Ishikawa (cell line): ENCODE measurements at regions not wholly inside any gene's neighbourhood (a gene's known extent, or its start where the extent isn't known, plus 50 kb on each side); places are given as distances from the start of the nearest gene placed in this dataset.

Source experiments
- CEBPB ChIP-seq: IDR thresholded peaks from 2 replicates; pipeline ENCODE4 v1.6.1; 2012
- CREB1 ChIP-seq: IDR thresholded peaks from 2 replicates; pipeline ENCODE4 v1.6.1; 2012; ENCODE audit warnings: low read depth
- EGR1 ChIP-seq: IDR thresholded peaks from 2 replicates; pipeline ENCODE4 v1.6.1; 2012
- EP300 ChIP-seq: IDR thresholded peaks from 2 replicates; pipeline ENCODE4 v1.6.1; 2012; ENCODE audit warnings: borderline replicate concordance
- FOXM1 ChIP-seq: IDR thresholded peaks from 2 replicates; pipeline ENCODE4 v1.6.1; 2012; ENCODE audit warnings: low read depth, borderline replicate concordance
- MAX ChIP-seq: IDR thresholded peaks from 2 replicates; pipeline ENCODE4 v1.6.1; 2012
- NFIC ChIP-seq: IDR thresholded peaks from 2 replicates; pipeline ENCODE4 v1.6.1; 2012
- RAD21 ChIP-seq: IDR thresholded peaks from 2 replicates; pipeline ENCODE4 v1.6.1; 2012; ENCODE audit warnings: low read depth
- TAF1 ChIP-seq: IDR thresholded peaks from 2 replicates; pipeline ENCODE4 v1.6.1; 2012; ENCODE audit warnings: low read depth, mild to moderate bottlenecking
- TCF12 ChIP-seq: IDR thresholded peaks from 2 replicates; pipeline ENCODE4 v1.6.1; 2012; ENCODE audit warnings: low read depth
- TEAD4 ChIP-seq: IDR thresholded peaks from 2 replicates; pipeline ENCODE4 v1.6.1; 2012
- YY1 ChIP-seq: IDR thresholded peaks from 2 replicates; pipeline ENCODE4 v1.6.1; 2012; ENCODE audit warnings: low read depth
- ZBTB7A ChIP-seq: IDR thresholded peaks from 2 replicates; pipeline ENCODE4 v1.6.1; 2012; ENCODE audit warnings: low read depth
- TF ChIP-seq, protein P1 (sequence below): IDR thresholded peaks from 2 replicates; pipeline ENCODE4 v1.6.1; 2012
- TF ChIP-seq, protein P2 (sequence below): IDR thresholded peaks from 2 replicates; pipeline ENCODE4 v1.6.1; 2012; ENCODE audit warnings: low read depth, mild to moderate bottlenecking

GRCh38 chr9:108336575-108336974 is 519.2 kb downstream of the ACTL7B start:
- TF ChIP-seq EP300 (no peak), TEAD4 (no peak), ZBTB7A (no peak), CREB1 (no peak), RAD21 (no peak), MAX (no peak), CEBPB (no peak), EGR1 (no peak), YY1 (no peak), NFIC (no peak), TAF1 (no peak)
- TF ChIP-seq, protein P1, sequence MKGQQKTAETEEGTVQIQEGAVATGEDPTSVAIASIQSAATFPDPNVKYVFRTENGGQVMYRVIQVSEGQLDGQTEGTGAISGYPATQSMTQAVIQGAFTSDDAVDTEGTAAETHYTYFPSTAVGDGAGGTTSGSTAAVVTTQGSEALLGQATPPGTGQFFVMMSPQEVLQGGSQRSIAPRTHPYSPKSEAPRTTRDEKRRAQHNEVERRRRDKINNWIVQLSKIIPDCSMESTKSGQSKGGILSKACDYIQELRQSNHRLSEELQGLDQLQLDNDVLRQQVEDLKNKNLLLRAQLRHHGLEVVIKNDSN = no peak
- TF ChIP-seq, protein P2, sequence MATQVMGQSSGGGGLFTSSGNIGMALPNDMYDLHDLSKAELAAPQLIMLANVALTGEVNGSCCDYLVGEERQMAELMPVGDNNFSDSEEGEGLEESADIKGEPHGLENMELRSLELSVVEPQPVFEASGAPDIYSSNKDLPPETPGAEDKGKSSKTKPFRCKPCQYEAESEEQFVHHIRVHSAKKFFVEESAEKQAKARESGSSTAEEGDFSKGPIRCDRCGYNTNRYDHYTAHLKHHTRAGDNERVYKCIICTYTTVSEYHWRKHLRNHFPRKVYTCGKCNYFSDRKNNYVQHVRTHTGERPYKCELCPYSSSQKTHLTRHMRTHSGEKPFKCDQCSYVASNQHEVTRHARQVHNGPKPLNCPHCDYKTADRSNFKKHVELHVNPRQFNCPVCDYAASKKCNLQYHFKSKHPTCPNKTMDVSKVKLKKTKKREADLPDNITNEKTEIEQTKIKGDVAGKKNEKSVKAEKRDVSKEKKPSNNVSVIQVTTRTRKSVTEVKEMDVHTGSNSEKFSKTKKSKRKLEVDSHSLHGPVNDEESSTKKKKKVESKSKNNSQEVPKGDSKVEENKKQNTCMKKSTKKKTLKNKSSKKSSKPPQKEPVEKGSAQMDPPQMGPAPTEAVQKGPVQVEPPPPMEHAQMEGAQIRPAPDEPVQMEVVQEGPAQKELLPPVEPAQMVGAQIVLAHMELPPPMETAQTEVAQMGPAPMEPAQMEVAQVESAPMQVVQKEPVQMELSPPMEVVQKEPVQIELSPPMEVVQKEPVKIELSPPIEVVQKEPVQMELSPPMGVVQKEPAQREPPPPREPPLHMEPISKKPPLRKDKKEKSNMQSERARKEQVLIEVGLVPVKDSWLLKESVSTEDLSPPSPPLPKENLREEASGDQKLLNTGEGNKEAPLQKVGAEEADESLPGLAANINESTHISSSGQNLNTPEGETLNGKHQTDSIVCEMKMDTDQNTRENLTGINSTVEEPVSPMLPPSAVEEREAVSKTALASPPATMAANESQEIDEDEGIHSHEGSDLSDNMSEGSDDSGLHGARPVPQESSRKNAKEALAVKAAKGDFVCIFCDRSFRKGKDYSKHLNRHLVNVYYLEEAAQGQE = no peak

GRCh38 chr9:108333530-108333983 is 522.2 kb downstream of the ACTL7B start:
- no peak for TF ChIP-seq NFIC
- TF ChIP-seq CEBPB = no peak
- no peak for TF ChIP-seq TCF12
- TF ChIP-seq, protein P2 = no peak
- TF ChIP-seq, protein P1 = no peak
- no peak for TF ChIP-seq RAD21
- no peak for TF ChIP-seq EP300
- no peak for TF ChIP-seq MAX
- TF ChIP-seq EGR1 = no peak
- no peak for TF ChIP-seq TEAD4
- TF ChIP-seq CREB1 = no peak
- no peak for TF ChIP-seq FOXM1
- no peak for TF ChIP-seq TAF1
- no peak for TF ChIP-seq ZBTB7A
- no peak for TF ChIP-seq YY1

GRCh38 chr9:108331596-108331995 is 524.2 kb downstream of the ACTL7B start:
- no peak for TF ChIP-seq TEAD4
- TF ChIP-seq, protein P2 = no peak
- no peak for TF ChIP-seq FOXM1

DNA sequence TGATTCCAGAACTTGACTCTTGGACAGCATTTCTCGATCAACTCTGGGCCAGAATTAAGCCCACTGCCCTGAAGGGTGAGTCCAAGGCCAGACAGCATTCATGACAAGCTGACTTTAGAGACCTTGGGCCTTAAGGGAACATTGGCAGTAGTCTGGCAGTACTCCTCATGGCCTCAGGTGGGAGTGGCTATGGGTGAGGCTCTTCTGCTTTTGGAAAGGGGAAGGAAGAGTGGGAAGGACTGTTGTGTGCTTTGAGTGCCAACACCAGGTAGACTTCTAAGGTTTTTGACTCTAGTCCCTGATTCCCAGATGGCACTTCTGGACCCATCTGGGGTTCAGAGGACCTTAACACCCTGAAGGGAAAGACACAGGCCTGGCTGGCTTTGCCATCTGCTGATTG is 530.4 kb downstream of the ACTL7B start:
- no peak for TF ChIP-seq EGR1
- no peak for TF ChIP-seq RAD21
- no peak for TF ChIP-seq YY1
- no peak for TF ChIP-seq EP300
- no peak for TF ChIP-seq CEBPB
- TF ChIP-seq FOXM1 = no peak
- TF ChIP-seq CREB1 = no peak
- TF ChIP-seq ZBTB7A = no peak
- TF ChIP-seq NFIC = no peak
- TF ChIP-seq, protein P1 = no peak
- no peak for TF ChIP-seq MAX
- TF ChIP-seq TAF1 = no peak
- TF ChIP-seq, protein P2 = no peak
- no peak for TF ChIP-seq TEAD4
